Prostate gland (tissue), 2 donors: ENCODE measurements at regions not wholly inside any gene's neighbourhood (a gene's known extent, or its start where the extent isn't known, plus 50 kb on each side); places are given as distances from the start of the nearest gene placed in this dataset.
"Not testable (repeated sequence)": the region's sequence is repeated elsewhere in the genome, so short reads cannot be mapped to it uniquely, and the experiment has no call there.

ENCODE experiments used
- POLR2A ChIP-seq: fragments of 450-650 bp; IDR thresholded peaks from one replicate; pipeline ENCODE4 v1.6.1; 2016; ENCODE audit warnings: antibody characterized with exemption, mild to moderate bottlenecking
- TF ChIP-seq, protein P1 (sequence below), 4 experiments: fragments of 200-600 bp in 2 of 4; fragments of 450-650 bp in 2 of 4; sonication (generic) in 2 of 4; IDR thresholded peaks; 1 replicate in 3 of 4; 2 replicates in 1 of 4; pipeline ENCODE4 v1.5.1; 2016 to 2019; ENCODE audit warnings: antibody characterized with exemption in 4 of 4, mild to moderate bottlenecking in 2 of 4, moderate library complexity in 2 of 4

DNA sequence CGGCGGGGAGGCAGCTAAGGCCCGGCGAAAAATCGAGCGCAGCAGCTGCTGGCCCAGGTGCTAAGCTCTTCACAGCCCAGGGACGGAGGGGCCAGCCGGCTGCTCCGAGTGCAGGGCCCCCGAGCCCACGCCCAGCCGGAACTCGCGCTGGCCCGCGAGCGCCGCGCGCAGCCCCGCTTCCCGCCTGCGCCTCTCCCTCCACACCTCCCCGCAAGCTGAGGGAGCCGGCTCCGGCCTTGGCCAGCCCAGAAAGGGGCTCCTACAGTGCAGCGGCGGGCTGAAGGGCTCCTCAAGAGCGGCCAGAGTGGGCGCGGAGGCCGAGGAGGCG, 591.7 kb downstream of the TRIB2 start:
- TF ChIP-seq, protein P1, sequence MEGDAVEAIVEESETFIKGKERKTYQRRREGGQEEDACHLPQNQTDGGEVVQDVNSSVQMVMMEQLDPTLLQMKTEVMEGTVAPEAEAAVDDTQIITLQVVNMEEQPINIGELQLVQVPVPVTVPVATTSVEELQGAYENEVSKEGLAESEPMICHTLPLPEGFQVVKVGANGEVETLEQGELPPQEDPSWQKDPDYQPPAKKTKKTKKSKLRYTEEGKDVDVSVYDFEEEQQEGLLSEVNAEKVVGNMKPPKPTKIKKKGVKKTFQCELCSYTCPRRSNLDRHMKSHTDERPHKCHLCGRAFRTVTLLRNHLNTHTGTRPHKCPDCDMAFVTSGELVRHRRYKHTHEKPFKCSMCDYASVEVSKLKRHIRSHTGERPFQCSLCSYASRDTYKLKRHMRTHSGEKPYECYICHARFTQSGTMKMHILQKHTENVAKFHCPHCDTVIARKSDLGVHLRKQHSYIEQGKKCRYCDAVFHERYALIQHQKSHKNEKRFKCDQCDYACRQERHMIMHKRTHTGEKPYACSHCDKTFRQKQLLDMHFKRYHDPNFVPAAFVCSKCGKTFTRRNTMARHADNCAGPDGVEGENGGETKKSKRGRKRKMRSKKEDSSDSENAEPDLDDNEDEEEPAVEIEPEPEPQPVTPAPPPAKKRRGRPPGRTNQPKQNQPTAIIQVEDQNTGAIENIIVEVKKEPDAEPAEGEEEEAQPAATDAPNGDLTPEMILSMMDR (IDR thresholded peaks at IDR 0.05): not testable (repeated sequence)
- not testable (repeated sequence) for TF ChIP-seq POLR2A
